Kidney epithelial cell (primary cell): ENCODE measurements at regions not wholly inside any gene's neighbourhood (a gene's known extent, or its start where the extent isn't known, plus 50 kb on each side); places are given as distances from the start of the nearest gene placed in this dataset.

Source experiments
- DNase-seq: peaks from one replicate; pipeline ENCODE4 v3.0.0-alpha.2; 2010; ENCODE audit warnings: low read depth
- H3K27me3 ChIP-seq: 2 replicates; pipeline ENCODE4 v1.6.0; 2011; ENCODE audit warnings: low read length; ENCODE audit not compliant: control insufficient read depth, insufficient read depth
- H3K36me3 ChIP-seq: 2 replicates; pipeline ENCODE4 v1.5.1; 2011; ENCODE audit warnings: low read length; ENCODE audit not compliant: control insufficient read depth, insufficient read depth
- H3K4me3 ChIP-seq: 2 replicates; pipeline ENCODE4 v1.5.1; 2011; ENCODE audit warnings: low read depth, mild to moderate bottlenecking, control low read depth, low read length
- CTCF ChIP-seq: IDR thresholded peaks from 2 replicates; pipeline ENCODE4 v1.5.1; 2011; ENCODE audit warnings: mild to moderate bottlenecking, moderate library complexity, low read length, control low read depth, inconsistent platforms; ENCODE audit not compliant: insufficient read depth, poor library complexity, severe bottlenecking

DNA sequence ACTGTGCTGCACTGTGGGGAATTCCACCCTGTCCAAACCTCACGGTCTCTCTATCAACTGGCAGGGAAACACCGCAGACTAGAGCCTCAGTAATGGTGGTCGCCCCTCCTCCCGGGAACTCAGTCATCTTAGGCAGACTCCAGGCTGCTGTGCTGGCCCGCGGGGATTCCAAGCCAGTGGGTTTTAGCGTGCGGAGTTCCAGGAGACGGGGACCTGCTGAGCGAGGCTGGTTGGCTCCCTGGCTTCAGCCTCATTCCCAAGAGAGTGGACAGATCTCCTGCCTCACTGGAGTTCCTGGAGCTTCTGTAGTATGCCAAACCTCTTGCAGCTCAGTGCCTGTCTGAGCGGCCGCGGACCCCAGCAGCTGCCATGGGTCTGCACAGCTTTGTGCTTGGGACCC, 455.6 kb downstream of the CCDC91 start:
- H3K4me3 ChIP-seq: no peak overlapping the region
- TF ChIP-seq CTCF: no peak
- H3K36me3 ChIP-seq: no peaks in the 10 kb centered on the region
- H3K27me3 ChIP-seq: no peaks in the 10 kb centered on the region
- no peak for DNase-seq

GRCh38 chr12:28650906-28651305, 460.6 kb downstream of the CCDC91 start:
- no peak for TF ChIP-seq CTCF
- DNase-seq: no peak
- Histone ChIP-seq H3K4me3 (no peak overlapping the region), H3K27me3 (no peaks in the 10 kb centered on the region), H3K36me3 (no peaks in the 10 kb centered on the region)

GRCh38 chr12:28652239-28652638, 462.0 kb downstream of the CCDC91 start:
- no peak for DNase-seq
- H3K27me3 ChIP-seq: no peaks in the 10 kb centered on the region
- H3K36me3 ChIP-seq: no peaks in the 10 kb centered on the region
- H3K4me3 ChIP-seq: no peak overlapping the region
- TF ChIP-seq CTCF: no peak

DNA sequence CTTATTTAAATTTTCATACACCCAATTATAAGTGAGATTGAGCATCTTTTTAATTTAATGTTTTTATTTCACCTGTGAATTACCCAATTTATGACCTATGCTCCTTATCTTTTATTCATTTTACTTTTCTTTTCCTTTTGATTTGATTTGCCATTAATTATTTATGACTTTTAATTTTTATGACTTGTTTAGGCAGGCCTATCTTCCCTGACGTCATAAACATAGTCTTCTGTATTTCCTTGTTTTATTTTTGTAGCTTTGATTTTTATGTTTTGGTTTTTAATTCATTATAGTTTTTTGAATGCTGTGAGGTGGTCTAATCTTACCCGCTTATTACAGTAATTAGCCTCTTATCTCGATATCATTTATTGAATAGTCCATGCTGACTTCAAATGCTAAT, 467.1 kb upstream of the FAR2 start:
- no peaks in the 10 kb centered on the region for H3K36me3 ChIP-seq
- no peak for TF ChIP-seq CTCF
- no peak for DNase-seq
- no peaks in the 10 kb centered on the region for H3K27me3 ChIP-seq
- H3K4me3 ChIP-seq: no peak overlapping the region

DNA sequence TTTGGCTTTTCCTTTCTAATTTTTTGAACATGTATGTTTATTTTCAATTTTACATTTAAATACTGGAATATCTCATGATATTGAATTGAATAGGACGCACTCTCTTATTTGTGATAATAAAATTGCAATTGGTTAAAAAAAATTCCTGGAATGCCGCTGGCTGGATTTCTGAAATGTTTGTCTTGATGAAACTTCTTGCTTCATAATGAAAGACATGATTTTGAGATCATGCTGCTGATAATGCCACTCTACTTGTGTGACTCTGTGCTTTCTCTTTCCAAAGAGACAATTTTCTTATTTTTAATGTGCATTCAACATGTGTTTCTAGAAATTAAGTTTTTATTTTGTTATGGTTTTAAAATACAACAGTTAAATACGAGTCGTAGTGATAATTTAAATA, 465.7 kb upstream of the FAR2 start:
- Histone ChIP-seq H3K27me3 (no peaks in the 10 kb centered on the region), H3K36me3 (no peaks in the 10 kb centered on the region), H3K4me3 (no peak overlapping the region)
- no peak for TF ChIP-seq CTCF
- DNase-seq: no peak

- Histone ChIP-seq H3K4me3 (no peak overlapping the region), H3K36me3 (no peaks in the 10 kb centered on the region), H3K27me3 (no peaks in the 10 kb centered on the region)
- DNase-seq: no peak
- TF ChIP-seq CTCF: no peak
These were observed 459.5 kb upstream of the FAR2 start for GRCh38 chr12:28689398-28690175.
